Left colon (tissue), 2 donors: ENCODE measurements at regions not wholly inside any gene's neighbourhood (a gene's known extent, or its start where the extent isn't known, plus 50 kb on each side); places are given as distances from the start of the nearest gene placed in this dataset.

Experiments
- ATAC-seq: fragments of 200-7000 bp; cut with Tn5 transposase; one replicate; pipeline ENCODE4 v1.9.1; 2020; ENCODE audit warnings: mild to moderate bottlenecking, moderate library complexity
- DNase-seq, 2 donors: peaks; one replicate each; pipeline ENCODE4 v3.0.0-alpha.2; 2020
- intact Hi-C, 2 donors: fragments of 100-400 bp; cut with DNase I in 1 of 2; cut with micrococcal nuclease in 1 of 2; formaldehyde crosslinking; loops; one replicate each; pipeline versions ENCODE4 v1.11.2 to v1.14.0; 2022; cut with DNase I, micrococcal nuclease
- donor health status: DM: no; HTN: no; CAD: no.
- donor health status: DM: yes; HTN: yes; CAD: no.

- DNase-seq (no peak), ATAC-seq (no peak)
- intact Hi-C loops = no loop called here
Measured at GRCh38 chr6:163724196-163724595, 309.7 kb downstream of the QKI start.

- DNase-seq = no peak
- intact Hi-C loops = no loop called here
- ATAC-seq = no peak
Measured at GRCh38 chr6:163723759-163724158, 309.2 kb downstream of the QKI start.

- ATAC-seq (no peak), DNase-seq (no peak)
- intact Hi-C loops = no loop called here
Measured at GRCh38 chr6:163721922-163722692, 307.6 kb downstream of the QKI start.

GRCh38 chr6:163721435-163721834, 306.9 kb downstream of the QKI start:
- DNase-seq = no peak
- ATAC-seq = no peak
- intact Hi-C loops = no loop called here

- DNase-seq = no peak
- ATAC-seq = no peak
- intact Hi-C loops = no loop called here
Measured at GRCh38 chr6:163720460-163721235, 306.1 kb downstream of the QKI start.

GRCh38 chr6:163720005-163720404, 305.5 kb downstream of the QKI start:
- ATAC-seq (no peak), DNase-seq (no peak)
- intact Hi-C loops = no loop called here

- intact Hi-C loops = no loop called here
- DNase-seq (no peak), ATAC-seq (no peak)
Measured at GRCh38 chr6:163719028-163719742, 304.7 kb downstream of the QKI start.

- no peak for DNase-seq
- ATAC-seq = no peak
- intact Hi-C loops = no loop called here
Measured at GRCh38 chr6:163718537-163718936, 304.0 kb downstream of the QKI start.

GRCh38 chr6:163717106-163717764, 302.7 kb downstream of the QKI start:
- intact Hi-C loops = no loop called here
- DNase-seq (no peak), ATAC-seq (no peak)

- DNase-seq = peak in 1 of 2 donors; percentile 17
- ATAC-seq = no peak
- intact Hi-C loops = no loop called here
Measured at GRCh38 chr6:163716690-163717089, 302.2 kb downstream of the QKI start.

- DNase-seq (no peak), ATAC-seq (no peak)
- intact Hi-C loops = no loop called here
Measured at GRCh38 chr6:163715846-163716245, 301.3 kb downstream of the QKI start.

GRCh38 chr6:163714179-163714578, 299.7 kb downstream of the QKI start:
- DNase-seq = no peak
- intact Hi-C loops = no loop called here
- no peak for ATAC-seq

GRCh38 chr6:163712981-163713380, 298.5 kb downstream of the QKI start:
- intact Hi-C loops = no loop called here
- ATAC-seq (no peak), DNase-seq (no peak)

- intact Hi-C loops = no loop called here
- no peak for DNase-seq
- no peak for ATAC-seq
Measured at GRCh38 chr6:163712566-163712961, 298.0 kb downstream of the QKI start.

GRCh38 chr6:163711615-163712565, 297.4 kb downstream of the QKI start:
- intact Hi-C loops = no loop called here
- ATAC-seq (peak; percentile 37), DNase-seq (peak; percentile 43 to 54)

GRCh38 chr6:163710532-163711470, 296.3 kb downstream of the QKI start:
- intact Hi-C loops = no loop called here
- DNase-seq (no peak), ATAC-seq (no peak)

GRCh38 chr6:163709693-163710092, 295.2 kb downstream of the QKI start:
- DNase-seq (no peak), ATAC-seq (no peak)
- intact Hi-C loops = no loop called here
